ENCODE measurements at regions not wholly inside any gene's neighbourhood (a gene's known extent, or its start where the extent isn't known, plus 50 kb on each side); places are given as distances from the start of the nearest gene placed in this dataset.

DNA sequence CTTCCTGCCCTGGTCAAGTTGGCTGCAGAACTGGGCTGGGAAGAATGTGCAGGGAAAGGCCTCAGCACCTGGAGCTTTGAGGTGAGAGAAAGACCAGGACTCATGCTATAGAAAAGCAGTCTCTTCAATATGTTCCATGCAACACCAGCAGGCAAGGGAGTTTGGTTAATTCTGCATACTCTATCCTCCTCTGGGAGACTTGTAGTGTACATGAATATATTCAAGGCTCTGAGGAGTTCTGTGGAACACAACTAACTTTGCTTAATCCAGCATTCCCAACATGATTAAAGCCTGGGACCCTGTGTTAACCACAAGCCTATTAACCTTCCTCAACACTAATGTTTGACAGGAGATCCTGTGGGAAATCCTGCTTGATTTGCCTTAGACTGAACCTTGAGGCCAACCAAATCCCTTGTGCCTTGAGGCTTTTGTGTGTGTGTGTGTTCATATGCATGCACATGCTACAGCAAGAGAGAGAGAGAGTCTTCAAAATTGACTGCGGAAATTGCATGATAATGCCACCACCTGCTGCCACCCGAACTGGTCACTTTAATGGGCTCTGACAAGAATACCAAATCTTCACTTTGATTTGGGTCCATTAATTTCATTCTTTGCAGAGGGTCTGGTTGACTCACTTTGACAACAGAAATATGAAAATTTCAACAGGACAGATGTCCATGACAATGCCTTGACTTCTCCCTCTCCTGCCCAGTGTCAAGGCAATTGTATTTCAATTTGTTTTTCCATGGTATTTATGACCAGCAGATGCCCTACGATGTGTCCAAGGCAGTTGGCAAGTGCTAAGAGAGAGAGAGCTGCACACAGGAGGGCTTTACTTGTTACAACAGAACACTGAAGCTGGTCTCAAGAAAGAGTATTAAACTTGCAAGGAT is 238.2 kb upstream of the ZBED5 start:
- TF ChIP-seq POLR2A (IDR thresholded peaks at IDR 0.05) = no peak
- TF ChIP-seq, protein P1, sequence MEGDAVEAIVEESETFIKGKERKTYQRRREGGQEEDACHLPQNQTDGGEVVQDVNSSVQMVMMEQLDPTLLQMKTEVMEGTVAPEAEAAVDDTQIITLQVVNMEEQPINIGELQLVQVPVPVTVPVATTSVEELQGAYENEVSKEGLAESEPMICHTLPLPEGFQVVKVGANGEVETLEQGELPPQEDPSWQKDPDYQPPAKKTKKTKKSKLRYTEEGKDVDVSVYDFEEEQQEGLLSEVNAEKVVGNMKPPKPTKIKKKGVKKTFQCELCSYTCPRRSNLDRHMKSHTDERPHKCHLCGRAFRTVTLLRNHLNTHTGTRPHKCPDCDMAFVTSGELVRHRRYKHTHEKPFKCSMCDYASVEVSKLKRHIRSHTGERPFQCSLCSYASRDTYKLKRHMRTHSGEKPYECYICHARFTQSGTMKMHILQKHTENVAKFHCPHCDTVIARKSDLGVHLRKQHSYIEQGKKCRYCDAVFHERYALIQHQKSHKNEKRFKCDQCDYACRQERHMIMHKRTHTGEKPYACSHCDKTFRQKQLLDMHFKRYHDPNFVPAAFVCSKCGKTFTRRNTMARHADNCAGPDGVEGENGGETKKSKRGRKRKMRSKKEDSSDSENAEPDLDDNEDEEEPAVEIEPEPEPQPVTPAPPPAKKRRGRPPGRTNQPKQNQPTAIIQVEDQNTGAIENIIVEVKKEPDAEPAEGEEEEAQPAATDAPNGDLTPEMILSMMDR (IDR thresholded peaks at IDR 0.05) = no peak
- DNase-seq (ENCODE audit: extremely low spot score in 2 of 2) = no peak
- H3K4me3 ChIP-seq = no peak overlapping the region
- peaks cover 2% of the 10 kb centered on the region for H3K9me3 ChIP-seq
- no peaks in the 10 kb centered on the region for H3K36me3 ChIP-seq
- intact Hi-C loops (cut with DNase I) = no loop called here
- no peaks in the 10 kb centered on the region for H3K4me1 ChIP-seq
- no peak overlapping the region for H3K27ac ChIP-seq
- H3K27me3 ChIP-seq = no peaks in the 10 kb centered on the region

DNA sequence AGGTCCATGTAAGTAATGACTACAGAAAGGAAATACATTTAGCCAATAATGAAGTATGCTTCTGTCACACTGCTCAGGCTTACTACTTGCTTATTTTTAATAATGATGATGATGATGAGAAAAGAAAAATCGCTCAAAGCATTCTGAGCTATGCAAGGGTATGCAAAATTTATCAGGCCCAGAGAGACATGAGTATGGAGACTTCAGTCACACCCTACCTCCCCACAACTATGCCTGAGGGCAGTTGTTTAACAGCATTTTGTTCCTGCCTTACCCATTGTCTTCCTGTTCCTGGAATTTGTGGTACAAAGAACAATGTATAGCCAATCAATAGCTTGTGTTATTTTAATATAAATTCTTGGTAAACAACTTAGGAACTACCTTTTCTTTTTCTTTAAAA is 232.6 kb upstream of the ZBED5 start:
- TF ChIP-seq POLR2AphosphoS5 (IDR thresholded peaks at IDR 0.05; ENCODE audit: insufficient read depth in 1 of 2, low read depth in 1 of 2) (no peak), POLR2A (IDR thresholded peaks at IDR 0.05) (no peak)
- TF ChIP-seq, protein P1 (IDR thresholded peaks at IDR 0.05) = no peak
- DNase-seq (ENCODE audit: extremely low spot score in 2 of 2) = no peak
- intact Hi-C loops (cut with DNase I) = no loop called here
- H3K36me3 ChIP-seq = no peaks in the 10 kb centered on the region
- H3K4me1 ChIP-seq = no peaks in the 10 kb centered on the region
- no peaks in the 10 kb centered on the region for H3K27me3 ChIP-seq
- no peak overlapping the region for H3K27ac ChIP-seq
- H3K9me3 ChIP-seq = peaks cover 2% of the 10 kb centered on the region
- H3K4me3 ChIP-seq = no peak overlapping the region

DNA sequence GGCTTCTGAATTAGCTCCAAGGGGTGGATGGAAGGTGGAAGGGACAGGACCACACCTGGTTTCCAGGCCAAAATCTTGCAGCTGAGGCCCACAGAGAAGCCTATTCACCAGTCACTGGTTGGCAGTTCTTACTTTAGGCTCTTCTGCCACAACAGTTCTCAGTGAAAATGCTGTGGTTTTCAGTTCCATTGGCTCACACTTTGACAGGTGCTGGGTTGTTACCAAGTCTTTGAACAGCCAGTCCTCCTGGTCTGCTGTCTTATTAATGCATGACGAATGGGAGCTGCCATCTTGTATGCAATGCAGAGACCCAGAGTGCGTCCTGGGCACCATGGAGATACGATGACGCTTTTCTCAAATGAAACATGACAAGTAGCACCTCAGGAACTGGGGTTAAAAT is 232.0 kb upstream of the ZBED5 start:
- H3K27me3 ChIP-seq = no peaks in the 10 kb centered on the region
- H3K4me1 ChIP-seq = no peaks in the 10 kb centered on the region
- H3K9me3 ChIP-seq = peaks cover 2% of the 10 kb centered on the region
- no peak overlapping the region for H3K27ac ChIP-seq
- no peak overlapping the region for H3K4me3 ChIP-seq
- no peak for DNase-seq (ENCODE audit: extremely low spot score in 2 of 2)
- TF ChIP-seq, protein P1 (IDR thresholded peaks at IDR 0.05) = no peak
- no peak for TF ChIP-seq POLR2A (IDR thresholded peaks at IDR 0.05)
- TF ChIP-seq POLR2AphosphoS5 (IDR thresholded peaks at IDR 0.05; ENCODE audit: insufficient read depth in 1 of 2, low read depth in 1 of 2) = no peak
- intact Hi-C loops (cut with DNase I) = no loop called here
- H3K36me3 ChIP-seq = no peaks in the 10 kb centered on the region

DNA sequence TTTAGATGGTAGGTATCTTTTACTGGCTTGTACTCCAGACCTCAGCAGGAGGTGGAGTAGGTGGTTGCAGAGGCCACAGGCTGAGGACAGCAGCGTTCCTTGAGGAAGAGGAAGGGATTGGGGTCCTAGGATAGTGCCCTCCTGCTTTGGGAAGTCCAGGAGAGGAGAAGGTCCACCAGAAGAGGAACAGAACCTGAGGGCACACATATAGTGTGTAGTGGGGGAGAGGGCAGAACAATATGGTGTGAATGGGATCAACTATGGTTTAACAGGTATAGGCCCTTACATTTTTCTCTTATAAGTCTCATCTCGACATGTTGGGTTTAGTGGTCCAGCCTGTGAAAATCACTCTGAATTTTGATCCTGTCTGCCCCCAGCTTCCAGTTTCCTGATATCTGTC is 229.1 kb upstream of the ZBED5 start:
- TF ChIP-seq, protein P1 (IDR thresholded peaks at IDR 0.05) = no peak
- no peak for TF ChIP-seq POLR2AphosphoS5 (IDR thresholded peaks at IDR 0.05; ENCODE audit: insufficient read depth in 1 of 2, low read depth in 1 of 2)
- Histone ChIP-seq H3K9me3 (peaks cover 2% of the 10 kb centered on the region), H3K27ac (no peak overlapping the region), H3K36me3 (no peaks in the 10 kb centered on the region), H3K4me3 (no peak overlapping the region), H3K4me1 (no peaks in the 10 kb centered on the region), H3K27me3 (no peaks in the 10 kb centered on the region)
- DNase-seq (ENCODE audit: extremely low spot score in 2 of 2) = no peak
- intact Hi-C loops (cut with DNase I) = no loop called here

DNA sequence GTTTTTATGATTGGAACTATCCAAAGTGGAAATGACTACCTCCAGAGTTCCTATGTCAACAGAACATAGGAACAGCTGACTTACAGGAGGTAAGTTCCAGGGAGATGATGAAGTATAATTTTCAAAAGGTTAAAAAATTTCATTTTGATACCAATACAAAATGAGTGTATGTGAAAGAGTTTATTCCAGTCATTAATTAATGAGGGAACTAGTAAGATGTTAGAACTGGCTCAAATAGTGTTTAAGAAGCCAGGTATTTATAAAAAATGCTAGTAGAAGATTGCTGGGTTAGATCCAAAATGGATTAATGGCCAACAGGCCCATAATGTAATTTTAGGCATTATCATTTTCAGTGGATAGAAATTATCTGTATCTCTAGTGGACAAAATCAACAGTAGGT is 227.7 kb upstream of the ZBED5 start:
- Histone ChIP-seq H3K9me3 (no peaks in the 10 kb centered on the region), H3K4me3 (no peak overlapping the region), H3K4me1 (no peaks in the 10 kb centered on the region), H3K27me3 (no peaks in the 10 kb centered on the region), H3K27ac (no peak overlapping the region), H3K36me3 (no peaks in the 10 kb centered on the region)
- DNase-seq (ENCODE audit: extremely low spot score in 2 of 2) = no peak
- TF ChIP-seq POLR2A (IDR thresholded peaks at IDR 0.05) = no peak
- TF ChIP-seq, protein P1 (IDR thresholded peaks at IDR 0.05) = no peak
- TF ChIP-seq POLR2AphosphoS5 (IDR thresholded peaks at IDR 0.05; ENCODE audit: insufficient read depth in 1 of 2, low read depth in 1 of 2) = no peak
- intact Hi-C loops (cut with DNase I) = no loop called here

All from vagina (tissue), 2 donors.